NCI-H2029 (cell line): ENCODE measurements at regions not wholly inside any gene's neighbourhood (a gene's known extent, or its start where the extent isn't known, plus 50 kb on each side); places are given as distances from the start of the nearest gene placed in this dataset.
"Not testable (repeated sequence)": the region's sequence is repeated elsewhere in the genome, so short reads cannot be mapped to it uniquely, and the experiment has no call there.

Experiments
- DNase-seq: peaks from one replicate; lab custom pipeline; 2025; lab: John Stamatoyannopoulos, UW

DNA sequence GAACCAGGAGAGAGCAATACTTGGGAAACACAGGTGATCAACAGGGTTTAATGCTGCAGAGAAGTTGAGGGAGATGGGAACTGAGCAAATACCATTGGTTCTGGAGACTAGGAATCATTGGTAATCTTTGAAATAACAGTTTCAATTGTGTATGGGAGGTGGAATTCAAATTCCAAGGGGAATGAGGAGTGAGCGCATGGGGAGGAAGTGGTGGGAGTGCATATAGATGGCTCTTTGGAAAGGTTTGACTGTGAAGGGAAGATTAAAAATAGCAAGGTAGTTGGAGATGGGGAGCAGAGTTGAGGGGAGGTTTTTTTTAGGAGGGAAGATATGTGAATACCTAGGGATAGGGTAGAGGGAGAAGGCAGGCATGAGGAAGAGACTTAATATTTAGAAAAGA lies 51.1 kb upstream of the ROPN1 start:
- no peak for DNase-seq

DNA sequence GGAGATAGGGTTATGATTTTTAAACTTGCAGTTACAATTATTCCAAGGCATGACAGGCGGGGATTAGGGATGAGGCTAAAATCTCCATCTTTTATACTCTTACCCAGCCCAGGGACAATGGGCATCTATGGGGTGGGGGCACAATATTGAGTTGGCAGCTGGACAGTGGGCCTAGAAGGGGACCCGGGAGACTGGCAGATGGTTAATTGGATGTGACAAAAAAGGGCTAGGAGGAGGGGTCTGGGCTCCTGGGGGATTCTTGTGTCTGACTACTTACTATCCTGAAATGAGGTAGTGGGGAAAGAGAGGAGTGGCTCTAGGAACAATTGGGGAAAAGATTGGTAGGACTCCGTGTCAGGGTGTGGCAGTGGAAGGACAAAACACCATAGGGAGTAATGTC lies 53.0 kb upstream of the ROPN1 start:
- DNase-seq, result no peak

DNA sequence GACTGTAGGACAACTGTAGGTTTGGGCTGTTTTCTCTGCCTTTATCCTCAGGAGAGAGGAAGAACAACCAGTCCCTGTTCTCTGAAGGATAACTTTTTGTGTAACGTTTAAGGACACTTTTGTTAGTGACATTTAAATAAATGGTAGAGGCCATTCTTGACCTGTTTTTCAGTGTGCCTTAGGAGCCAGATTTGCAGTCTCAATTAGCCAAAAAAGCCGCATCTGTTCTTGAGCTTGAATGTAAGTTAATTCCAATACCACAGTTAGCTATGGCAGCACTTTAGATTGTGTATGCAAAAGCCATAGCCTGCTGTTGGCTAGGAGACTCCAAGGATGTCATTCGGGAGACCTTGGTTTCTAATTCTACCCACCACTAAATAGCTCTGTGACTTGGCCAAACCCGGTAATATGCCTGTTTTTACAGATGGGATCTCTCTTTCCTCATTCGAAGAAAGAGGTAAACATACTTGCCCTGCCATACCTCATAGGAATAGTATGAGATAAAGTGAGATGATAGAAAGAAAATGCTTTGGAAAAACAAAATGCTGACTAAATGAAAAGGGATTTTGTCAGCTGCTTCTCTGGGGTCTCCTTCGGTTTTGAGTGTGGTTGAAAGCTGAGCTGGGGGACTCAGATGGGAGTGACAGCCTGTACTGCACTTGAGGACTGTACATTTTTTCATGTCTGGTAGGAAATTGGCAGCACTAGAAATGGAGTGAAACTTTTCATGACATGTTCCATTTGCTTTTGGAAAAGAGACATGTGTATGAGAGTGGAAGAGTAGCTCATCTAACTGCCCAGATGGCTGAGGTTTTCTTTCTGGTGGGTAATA lies 57.3 kb upstream of the ROPN1 start:
- DNase-seq, result no peak

DNA sequence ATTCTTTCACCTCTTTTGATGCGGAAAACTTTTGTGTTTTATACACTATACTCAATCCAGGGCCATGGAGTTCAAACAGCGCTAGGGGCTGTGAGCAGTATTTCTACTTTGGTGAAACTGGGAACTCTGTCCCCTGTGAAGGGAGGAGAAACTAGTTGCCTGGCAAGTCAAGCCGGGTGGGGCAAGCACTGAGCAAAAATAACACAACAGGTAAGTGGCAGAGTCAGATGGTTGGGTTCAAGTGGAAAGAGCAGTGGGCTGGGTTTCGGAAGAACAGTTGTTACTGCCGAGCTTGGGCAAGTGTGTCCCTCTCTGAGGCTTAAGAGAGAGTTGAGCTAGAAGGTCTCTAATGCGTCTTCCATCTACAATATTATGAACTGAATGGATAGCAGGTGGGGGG lies 59.7 kb upstream of the ROPN1 start:
- DNase-seq, result no peak

DNA sequence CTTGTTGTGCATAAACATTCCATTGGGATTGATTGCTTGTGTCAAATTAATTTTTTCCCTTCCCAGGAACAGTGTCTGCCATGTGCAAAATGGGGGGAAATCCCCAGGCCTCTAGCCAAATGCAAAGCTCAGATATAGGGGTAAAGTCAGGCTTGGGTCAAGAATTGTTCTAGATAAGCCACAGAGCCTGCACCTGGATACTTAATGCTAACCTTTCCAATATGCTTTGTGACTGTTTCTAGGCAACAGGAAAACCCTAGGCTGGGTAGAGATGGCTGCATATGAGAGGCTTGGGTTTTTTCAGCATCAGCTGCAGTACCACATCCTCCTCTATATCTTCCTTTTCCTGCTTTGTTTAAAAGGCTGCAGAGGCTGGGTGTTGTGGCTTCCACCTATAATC lies 61.9 kb upstream of the ROPN1 start:
- peak; percentile 21 for DNase-seq

DNA sequence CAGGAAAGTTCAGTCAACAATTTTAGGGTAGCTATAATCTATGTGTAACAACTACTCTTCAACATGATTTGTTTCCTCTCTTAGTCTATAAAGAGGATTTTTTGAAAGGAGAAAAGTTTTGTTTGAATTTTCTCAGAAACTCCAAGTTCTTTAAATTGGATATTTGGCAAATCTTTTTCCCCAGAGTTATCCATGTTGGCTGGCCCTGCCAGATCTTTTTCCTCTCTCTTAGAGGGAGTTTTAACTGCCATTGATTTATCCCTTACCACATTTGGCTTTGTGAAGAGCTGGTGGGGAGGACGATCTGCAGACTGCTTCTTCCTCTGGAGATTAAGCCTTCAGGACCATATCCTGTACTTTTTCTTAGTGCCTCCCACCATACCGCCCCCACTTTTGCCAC lies 64.9 kb upstream of the ROPN1 start:
- DNase-seq, result no peak

DNA sequence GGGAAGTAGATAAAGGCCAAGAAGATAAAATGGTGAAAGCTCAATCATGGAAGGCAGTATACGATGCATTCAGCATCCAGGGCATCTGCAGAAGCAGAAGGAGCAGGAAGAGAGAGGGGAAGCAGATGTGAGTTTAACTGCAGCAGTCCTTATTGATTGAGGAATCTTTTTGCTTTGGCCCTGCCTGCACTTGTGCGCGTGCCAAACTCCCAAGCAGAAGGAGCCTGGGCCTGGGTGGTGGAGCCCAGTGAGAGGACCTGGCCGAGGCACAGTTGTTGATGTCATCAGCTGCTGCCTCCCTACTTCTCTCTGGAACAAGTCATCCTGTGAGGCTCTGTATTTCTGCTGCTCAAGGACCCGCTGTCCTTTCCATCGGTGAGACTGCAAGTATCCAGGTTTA lies 65.5 kb upstream of the ROPN1 start:
- peak; percentile 30 for DNase-seq

DNA sequence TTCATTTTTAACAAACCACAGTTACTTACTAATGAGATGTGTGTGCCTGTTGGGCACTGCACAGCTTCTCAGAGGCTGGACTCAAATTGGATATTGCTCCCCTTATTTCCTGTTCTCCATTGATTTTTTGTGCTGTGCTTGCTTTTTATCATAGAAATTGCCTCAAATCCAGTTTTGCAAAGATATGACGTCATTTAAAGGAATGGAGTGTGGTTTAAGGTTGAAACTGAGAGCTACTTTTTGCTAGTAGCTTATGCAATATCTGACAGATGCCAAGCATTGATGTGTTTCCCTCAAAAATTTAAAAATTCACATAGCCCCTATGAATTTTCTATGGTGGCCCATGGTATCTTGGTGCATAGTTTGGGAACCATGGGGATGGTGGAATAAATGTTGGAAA lies 67.7 kb upstream of the ROPN1 start:
- no peak for DNase-seq

DNA sequence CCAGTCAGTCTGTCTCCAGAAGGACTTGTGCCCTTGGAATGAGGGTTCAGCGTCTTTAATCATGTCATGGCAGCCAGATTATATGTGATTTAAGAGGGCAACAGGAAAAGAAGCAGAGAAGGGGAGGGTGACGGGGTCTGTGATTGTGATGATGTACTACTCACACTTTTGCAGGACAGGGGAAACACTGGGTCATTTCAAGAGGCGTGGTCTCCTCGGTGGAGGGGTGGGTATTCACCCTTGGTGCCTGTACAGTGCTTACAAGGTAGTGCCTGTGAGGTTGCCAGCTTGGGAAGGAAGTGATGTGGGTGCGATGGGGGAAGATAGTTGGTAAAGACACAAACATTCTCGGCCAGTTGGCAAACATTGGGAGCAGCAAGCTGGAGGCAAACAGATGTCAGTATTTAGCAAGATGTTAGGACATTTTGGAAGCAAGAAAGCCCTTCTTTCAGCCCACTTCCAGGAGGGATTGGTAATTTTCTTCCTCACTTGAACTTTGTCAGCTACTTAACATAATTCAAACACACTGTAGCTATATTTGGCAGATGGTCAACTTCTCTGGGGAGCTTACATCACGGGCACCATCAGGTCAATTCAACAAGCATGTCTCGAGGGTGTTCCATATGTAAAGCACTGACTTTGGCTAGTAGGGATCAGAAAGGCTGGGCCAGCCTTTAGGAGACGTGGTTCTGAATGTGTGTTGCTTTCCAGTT lies 71.4 kb upstream of the ROPN1 start:
- no peak for DNase-seq

DNA sequence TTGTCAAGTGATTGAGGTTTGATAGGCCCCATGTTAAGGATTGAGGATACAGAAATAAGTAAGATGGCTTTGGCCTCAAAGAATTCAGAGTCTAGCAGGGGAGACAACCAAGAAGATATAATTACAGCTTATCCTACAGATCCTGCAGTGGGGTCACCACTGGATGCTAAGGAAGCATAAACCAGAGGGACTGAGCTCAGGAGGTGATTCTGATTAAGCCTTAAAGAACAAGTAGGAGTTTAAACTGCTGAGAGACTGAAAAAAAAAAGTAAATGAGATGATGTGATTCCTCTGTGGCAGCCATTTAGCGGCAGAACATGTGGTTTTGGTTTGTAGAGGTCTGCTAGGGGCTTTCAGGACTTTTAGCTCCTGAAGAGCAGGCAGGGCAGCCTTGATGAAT lies 72.1 kb upstream of the ROPN1 start:
- DNase-seq, result no peak

DNA sequence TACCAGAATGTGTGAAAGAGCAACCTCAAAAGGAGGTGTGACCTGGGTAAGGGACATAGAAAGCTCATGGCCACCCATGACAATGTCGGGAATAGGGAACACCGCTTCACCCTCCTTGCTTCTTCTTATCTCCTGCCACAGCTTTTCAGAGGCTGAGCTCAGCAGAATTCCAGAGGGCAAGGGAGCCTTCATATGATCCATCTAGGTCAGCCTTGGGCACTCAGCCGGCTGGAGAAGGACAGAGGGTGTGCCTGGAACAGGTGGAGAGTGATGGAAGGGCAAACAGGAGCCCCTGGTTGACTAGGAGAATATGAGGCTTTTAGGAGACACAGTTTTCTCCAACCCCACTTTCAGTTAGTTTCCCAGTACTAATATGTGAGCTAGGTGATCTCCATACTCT lies 74.6 kb upstream of the ROPN1 start:
- DNase-seq, result not testable (repeated sequence)

DNA sequence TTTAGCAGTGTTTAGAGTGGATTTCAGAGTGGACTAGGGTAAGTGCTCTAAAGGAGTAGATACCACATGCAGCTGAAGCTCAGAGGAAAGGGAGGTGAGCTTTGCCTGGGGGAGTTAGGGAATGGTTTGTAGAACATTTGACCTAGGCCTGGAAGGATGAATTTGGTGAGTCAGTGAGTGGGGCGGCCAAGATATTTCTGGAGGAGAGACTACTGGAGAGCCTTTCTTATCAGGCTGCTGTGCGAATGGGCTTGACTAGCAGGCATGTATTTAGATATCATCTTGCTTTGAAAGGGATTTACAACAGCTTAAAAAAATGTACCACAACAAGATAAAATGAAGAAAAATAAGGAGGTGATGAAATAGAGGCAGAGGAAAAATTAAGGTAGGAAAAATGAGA lies 77.8 kb upstream of the ROPN1 start:
- not testable (repeated sequence) for DNase-seq

DNA sequence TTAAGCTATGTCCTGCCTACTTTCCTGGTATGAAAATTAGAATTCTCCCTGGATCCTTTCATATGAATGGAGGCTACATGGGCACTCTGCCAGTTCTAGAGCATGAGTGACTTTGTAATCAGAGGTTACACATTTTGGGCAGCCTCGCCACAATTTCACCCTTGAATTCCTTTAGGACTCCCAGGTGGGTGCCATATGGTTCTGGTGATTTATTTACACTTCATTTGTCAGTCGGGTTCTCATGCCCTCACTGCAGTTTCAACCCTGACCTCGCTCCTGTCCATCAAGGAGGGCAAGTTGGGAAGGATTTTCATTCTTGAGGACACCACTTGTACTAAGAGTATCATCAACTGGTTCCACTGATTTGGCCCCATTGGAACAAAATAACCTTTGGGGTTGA lies 83.2 kb upstream of the ROPN1 start:
- not testable (repeated sequence) for DNase-seq

DNA sequence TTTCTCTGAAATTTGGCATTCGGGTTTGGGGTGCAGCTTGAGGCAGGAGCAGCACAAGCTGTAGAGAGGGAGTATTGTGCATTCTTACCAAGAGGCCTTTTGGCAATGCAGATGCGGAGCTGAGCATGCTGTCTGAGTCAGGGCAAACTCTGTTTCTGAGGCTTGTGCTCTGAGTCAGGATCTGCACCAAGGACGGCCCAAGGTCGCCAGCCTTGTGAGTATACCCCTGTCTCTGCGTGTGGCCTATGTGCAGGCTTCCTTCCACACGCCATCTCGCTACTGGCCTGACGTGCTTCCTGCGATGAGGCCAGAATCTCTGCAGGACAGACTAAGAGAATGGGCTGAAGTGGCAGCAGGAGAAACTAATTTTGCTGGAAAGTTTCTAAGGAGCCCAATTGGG lies 83.8 kb upstream of the ROPN1 start:
- no peak for DNase-seq

DNA sequence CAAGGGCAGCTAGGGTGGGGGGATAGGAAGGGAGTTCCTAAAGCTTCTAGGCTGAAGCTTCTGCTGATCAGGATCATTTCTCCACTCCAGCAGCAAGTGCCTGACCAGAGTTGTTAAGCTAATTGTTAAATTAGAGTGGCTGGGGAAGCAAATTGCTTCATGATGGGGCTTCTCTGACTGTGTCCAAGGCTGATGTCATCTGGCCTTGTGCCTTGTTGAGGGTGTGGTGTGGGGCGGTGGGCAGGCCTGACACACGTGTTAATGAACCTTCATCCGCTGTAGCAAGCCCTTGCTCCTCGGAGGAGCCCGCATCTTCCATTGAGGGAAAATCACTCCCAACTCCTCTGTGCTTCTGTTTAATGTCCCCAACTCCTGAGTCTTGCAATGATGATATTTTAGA lies 84.3 kb upstream of the ROPN1 start:
- no peak for DNase-seq

DNA sequence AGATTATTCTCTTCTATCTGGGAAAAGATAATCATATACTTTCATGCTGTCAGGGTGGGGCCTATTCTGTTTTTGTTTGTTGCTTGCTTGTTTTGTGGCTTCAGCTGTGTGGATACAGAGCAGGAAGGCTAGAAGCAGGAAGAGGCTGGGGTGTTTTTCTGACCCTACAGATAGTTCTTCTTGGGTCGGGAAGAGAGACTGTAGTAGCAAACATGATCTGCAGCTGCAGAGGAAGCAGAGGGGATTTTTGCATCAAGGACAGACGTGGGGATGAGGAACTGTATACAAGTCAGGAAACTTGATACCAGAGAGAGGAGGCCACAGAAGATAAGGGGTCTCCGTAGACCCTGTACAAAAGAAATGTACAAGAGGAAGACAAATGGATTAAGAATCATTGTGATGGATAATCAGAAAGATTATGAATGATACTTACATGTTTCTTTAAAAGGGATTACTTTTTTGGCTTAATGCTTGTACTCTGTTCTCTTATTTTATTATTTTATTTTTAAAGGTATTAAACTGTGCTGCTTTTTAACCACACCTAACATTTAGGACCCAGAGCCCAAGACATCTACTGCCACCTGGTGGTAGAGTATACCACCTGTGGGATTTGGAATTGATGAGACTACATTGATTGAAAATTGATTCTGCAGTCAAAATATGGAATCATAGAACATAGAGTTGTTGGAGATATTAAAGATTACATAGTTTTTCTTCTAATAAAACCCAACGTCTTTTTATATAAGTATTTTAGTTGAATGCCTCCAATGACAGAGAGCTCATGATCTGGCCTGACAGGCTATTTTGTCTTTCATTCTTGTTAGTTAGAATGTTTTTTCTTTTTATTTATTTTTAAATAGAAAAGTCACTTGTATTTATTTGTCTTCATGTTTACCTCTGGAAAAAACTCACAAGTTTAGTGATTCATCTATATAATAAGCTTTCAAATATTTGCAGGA lies 87.3 kb upstream of the ROPN1 start:
- peak; percentile 47 for DNase-seq

DNA sequence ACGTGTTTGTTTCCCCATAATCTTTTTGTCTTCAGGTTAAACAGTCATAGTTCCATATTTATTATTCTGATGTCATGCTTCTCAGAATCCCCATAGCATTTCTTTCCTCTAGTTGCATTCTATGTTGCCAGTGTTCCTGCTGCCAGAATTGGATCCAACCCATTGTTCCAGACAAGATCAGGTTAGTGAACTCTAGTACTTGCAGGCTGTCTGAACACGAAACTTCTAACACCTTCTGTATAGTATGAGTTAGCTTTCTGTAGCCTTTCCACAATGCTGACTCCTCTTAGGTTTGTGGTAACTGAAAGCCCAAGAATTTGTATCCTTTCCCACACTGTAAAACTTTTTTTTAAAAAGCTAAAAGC lies 88.0 kb upstream of the ROPN1 start:
- no peak for DNase-seq

DNA sequence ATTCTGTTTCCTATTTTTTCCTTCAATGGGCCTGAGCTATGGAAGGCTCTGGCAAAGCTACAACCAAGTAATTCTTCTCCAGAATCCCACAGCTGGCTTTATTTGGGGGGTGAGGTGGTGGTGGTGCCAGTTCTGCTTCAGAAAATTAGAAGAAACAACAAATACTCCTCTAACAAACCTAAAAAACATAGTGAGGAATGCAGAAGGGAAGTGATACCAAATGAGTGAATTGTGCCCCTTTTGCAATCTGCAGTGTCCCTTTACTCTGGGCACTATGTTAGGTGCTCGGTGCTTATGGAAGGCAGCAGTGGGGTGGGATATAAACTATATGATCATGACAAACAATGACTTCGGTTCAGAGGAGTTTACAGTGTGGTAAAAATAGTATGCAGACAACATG lies 90.4 kb upstream of the ROPN1 start:
- DNase-seq, result no peak

DNA sequence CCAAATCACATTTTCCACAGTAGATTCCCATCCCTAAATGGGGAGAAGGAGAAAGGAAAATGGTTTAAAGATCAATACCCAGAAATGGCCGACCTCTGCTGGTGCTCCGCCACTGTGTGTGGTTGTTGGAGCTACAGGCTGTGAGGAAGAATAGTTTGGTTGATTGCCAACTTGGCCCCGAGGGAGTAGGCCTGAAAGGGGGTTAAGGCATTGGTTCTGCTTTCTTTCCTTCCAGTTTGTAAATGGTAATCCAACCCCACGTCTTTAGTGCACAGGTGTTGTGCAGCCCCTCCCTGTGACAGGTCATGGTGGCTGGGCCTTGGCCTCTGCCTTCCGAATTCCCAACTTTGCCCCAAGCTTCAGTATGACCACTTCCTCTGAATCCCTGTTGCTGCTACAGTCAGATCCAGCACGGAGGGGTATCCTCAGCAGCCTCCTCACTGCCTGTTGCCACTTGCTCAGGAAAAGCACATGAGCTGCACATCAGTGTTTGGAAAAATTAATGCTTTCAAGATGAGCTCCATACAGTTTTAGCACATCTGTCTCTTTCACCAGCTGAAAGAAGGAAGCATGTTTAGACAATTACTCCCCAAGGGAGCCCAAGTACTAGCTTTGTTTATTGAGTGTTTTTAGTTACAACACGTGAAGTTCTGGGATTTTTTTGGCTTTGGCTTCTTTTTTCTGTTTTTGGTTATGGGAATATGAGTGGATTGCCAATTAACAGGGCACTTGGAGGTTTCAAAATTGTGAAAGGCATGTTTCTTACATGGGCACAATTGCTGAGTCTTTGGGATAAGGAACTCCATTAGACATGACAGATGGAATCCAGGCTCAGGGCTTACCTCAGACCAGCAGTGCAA lies 92.3 kb upstream of the ROPN1 start:
- DNase-seq, result no peak

DNA sequence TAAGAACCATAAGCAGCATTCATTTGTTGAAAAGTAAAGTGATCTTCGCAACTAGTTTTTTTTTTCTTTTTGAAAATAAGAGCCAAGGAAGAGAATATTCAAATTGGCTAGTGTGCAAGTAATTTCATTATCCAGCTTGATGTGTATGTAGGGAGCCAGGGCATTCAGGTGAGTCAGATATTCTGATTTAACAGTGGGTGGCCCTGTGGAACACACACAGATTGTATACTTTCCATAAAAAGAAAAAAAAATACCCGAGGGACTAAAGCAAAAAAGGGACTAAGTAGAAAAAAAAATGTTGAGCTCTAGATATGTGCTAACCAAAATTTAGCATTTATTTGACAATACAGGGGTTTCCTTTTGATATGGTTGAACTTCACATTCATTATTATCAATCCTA lies 96.9 kb upstream of the ROPN1 start:
- DNase-seq, result no peak

DNA sequence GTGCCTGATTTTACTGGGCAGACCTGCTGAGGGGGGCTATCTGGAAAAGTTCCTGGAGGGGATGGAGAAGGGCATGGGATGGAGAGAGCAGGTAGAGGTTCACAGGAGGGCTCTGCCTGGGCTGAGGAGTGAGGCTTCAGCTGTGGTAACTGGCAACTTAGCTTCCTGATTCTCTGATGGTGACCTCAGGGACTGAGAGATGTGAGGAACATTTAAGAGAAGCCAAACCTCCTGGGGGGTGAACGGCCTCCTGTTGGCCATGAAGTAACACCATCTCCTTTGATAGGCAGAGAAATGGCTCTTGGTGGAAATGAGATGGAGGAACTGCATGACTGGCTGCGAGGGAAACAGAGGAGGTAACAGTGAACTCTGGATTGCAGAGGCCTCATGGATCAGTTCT lies 97.3 kb upstream of the ROPN1 start:
- DNase-seq, result no peak

DNA sequence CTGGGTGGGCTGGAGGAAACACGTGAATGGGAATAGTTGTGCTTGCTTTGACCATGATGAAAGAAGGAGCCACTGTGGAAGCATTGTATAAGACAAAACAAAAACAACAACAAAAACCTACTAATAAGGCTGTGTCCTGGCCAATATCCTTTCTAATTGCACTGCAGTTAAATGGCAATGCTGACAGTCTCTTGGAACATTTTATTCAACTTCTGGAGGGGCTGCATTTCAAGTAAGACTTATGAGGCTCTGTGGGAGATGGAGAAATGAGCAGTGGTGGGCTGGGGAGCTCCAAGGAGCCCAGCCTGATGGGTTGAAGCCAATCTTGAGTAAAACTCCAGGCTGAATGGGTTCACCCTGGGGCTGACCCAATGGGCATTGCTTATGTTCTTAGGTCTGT lies 99.8 kb upstream of the ROPN1 start:
- DNase-seq, result no peak
